ENCODE measurements at regions not wholly inside any gene's neighbourhood (a gene's known extent, or its start where the extent isn't known, plus 50 kb on each side); places are given as distances from the start of the nearest gene placed in this dataset.

DNA sequence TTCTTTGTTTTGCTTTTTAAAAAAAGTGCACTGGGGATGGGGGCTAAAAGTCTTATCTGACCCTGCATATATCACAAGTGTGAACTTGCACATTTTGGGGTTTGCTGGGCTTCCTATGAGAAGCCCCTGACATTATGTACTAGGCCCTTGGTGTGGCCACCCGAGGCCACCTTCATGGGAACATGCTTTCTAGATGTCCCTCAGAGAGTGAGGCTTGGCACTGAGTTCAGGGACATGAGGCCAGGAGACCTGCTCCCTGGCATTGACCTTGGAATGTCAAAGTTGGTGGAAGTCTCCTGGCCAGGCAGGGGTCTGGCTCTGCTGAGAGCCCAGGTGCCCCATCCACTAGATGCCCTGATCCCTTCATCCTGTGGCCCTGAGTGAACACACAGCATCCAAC is 536.2 kb downstream of the TCERG1L start:
- no peaks in the 10 kb centered on the region for H3K4me1 ChIP-seq
- H3K4me3 ChIP-seq, result no peak overlapping the region
- H3K27me3 ChIP-seq, result no peaks in the 10 kb centered on the region
- WGBS, 2 donors, result 88 to 100% methylated on average over 1 of the region's 1 CpG
- no peak overlapping the region for H3K27ac ChIP-seq
- H3K36me3 ChIP-seq, result no peaks in the 10 kb centered on the region
- no peak for ATAC-seq (ENCODE audit: low FRiP score in 2 of 2)
- no peak for DNase-seq
- H3K9me3 ChIP-seq, result no peaks in the 10 kb centered on the region
- TF ChIP-seq, protein P1, sequence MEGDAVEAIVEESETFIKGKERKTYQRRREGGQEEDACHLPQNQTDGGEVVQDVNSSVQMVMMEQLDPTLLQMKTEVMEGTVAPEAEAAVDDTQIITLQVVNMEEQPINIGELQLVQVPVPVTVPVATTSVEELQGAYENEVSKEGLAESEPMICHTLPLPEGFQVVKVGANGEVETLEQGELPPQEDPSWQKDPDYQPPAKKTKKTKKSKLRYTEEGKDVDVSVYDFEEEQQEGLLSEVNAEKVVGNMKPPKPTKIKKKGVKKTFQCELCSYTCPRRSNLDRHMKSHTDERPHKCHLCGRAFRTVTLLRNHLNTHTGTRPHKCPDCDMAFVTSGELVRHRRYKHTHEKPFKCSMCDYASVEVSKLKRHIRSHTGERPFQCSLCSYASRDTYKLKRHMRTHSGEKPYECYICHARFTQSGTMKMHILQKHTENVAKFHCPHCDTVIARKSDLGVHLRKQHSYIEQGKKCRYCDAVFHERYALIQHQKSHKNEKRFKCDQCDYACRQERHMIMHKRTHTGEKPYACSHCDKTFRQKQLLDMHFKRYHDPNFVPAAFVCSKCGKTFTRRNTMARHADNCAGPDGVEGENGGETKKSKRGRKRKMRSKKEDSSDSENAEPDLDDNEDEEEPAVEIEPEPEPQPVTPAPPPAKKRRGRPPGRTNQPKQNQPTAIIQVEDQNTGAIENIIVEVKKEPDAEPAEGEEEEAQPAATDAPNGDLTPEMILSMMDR (IDR thresholded peaks at IDR 0.05), result no peak
- no peak for TF ChIP-seq EP300 (IDR thresholded peaks at IDR 0.05)
- TF ChIP-seq POLR2A (IDR thresholded peaks at IDR 0.05), result no peak
- no peak for TF ChIP-seq POLR2AphosphoS5 (IDR thresholded peaks at IDR 0.05)

DNA sequence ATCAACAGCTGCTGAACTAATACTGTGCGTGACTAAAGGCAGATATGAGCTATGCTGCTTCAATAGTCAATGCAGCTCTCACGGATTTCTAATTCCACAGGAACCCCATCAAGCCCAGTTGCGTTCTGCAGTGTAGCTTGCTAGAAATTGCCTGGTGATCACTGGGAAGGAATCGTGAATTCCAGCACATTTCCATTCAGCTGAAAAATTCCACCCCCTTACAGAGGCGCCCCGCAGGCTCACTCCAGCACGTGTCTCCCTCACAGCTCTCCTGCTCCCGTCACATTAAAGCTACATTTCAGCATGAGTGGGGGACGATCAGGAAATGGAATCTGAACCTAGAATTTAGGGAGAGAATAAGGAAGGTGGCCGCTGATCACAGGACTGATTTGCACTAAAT is 534.8 kb downstream of the TCERG1L start:
- Histone ChIP-seq H3K4me1 (no peaks in the 10 kb centered on the region), H3K4me3 (no peak overlapping the region), H3K9me3 (no peaks in the 10 kb centered on the region), H3K27me3 (no peaks in the 10 kb centered on the region), H3K27ac (no peak overlapping the region), H3K36me3 (no peaks in the 10 kb centered on the region)
- TF ChIP-seq EP300 (IDR thresholded peaks at IDR 0.05) (no peak), POLR2AphosphoS5 (IDR thresholded peaks at IDR 0.05) (no peak), POLR2A (IDR thresholded peaks at IDR 0.05) (no peak)
- TF ChIP-seq, protein P1 (IDR thresholded peaks at IDR 0.05), result no peak
- no peak for DNase-seq
- ATAC-seq (ENCODE audit: low FRiP score in 2 of 2), result no peak
- whole genome bisulfite sequencing, 2 donors, result 65 to 70% methylated on average over 10 of the region's 10 CpGs

DNA sequence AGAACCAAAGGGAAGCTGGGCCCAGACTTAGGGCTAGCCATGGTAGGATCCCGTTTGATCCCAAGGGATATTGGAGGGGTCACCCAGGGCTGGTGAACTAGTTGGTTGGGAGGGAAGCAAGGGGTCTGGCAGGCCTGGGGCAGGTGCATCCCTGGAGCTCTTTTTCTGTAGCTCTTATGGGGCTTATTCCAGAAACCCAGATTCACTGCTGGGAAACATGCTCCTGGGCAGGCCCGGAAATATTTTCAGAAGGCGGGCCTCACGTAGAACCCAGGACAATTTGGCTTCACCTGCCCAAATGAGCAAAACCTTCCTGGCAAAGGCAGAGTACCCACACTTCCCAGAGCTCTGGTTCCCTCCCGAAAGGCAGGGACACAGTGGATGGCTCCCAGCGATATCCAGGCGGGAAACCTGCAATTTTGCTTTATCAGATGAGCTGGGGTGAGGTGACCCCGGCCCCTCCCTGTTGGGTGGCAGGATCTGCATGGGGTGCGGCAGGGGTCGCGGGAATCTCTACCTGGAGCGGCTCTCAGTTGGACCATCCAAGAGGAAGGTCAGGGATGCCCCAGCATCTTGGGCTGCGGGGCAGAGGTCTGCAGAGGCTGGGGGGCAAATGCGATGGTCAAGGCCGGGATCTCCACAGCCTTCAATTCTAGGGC is 533.9 kb downstream of the TCERG1L start:
- no peak for ATAC-seq (ENCODE audit: low FRiP score in 2 of 2)
- Histone ChIP-seq H3K36me3 (no peaks in the 10 kb centered on the region), H3K9me3 (no peaks in the 10 kb centered on the region), H3K4me1 (no peaks in the 10 kb centered on the region), H3K27ac (no peak overlapping the region), H3K4me3 (no peak overlapping the region), H3K27me3 (no peaks in the 10 kb centered on the region)
- 86 to 90% methylated on average over 11 to 15 of the region's 15 CpGs for WGBS, 2 donors
- TF ChIP-seq POLR2A (IDR thresholded peaks at IDR 0.05) (no peak), POLR2AphosphoS5 (IDR thresholded peaks at IDR 0.05) (no peak), EP300 (IDR thresholded peaks at IDR 0.05) (no peak)
- TF ChIP-seq, protein P1 (IDR thresholded peaks at IDR 0.05), result no peak
- no peak for DNase-seq

DNA sequence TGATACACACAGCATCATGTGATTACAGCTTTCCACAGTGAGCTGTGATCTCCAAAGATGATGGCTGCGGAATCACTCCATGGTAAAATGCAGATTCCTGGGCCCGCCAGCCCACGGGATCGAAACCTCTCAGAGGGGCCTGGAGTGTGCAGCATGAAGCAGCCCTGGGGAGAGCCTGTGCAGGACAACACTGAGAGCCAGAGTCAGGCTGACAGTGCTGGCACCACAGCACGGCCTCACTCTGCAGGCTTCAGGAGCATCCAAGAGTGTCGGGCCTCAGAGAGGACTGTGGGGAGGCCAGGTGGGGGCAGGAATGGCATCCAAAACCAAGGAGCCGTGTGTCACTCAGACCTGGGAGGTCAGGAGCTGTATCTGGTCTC is 533.4 kb downstream of the TCERG1L start:
- TF ChIP-seq EP300 (IDR thresholded peaks at IDR 0.05), result no peak
- no peak for TF ChIP-seq POLR2AphosphoS5 (IDR thresholded peaks at IDR 0.05)
- TF ChIP-seq POLR2A (IDR thresholded peaks at IDR 0.05), result no peak
- TF ChIP-seq, protein P1 (IDR thresholded peaks at IDR 0.05), result no peak
- no peak for DNase-seq
- Histone ChIP-seq H3K4me3 (no peak overlapping the region), H3K27ac (no peak overlapping the region), H3K4me1 (no peaks in the 10 kb centered on the region), H3K9me3 (no peaks in the 10 kb centered on the region), H3K27me3 (no peaks in the 10 kb centered on the region), H3K36me3 (no peaks in the 10 kb centered on the region)
- ATAC-seq (ENCODE audit: low FRiP score in 2 of 2), result no peak
- 72 to 87% methylated on average over 6 to 7 of the region's 7 CpGs for WGBS, 2 donors

DNA sequence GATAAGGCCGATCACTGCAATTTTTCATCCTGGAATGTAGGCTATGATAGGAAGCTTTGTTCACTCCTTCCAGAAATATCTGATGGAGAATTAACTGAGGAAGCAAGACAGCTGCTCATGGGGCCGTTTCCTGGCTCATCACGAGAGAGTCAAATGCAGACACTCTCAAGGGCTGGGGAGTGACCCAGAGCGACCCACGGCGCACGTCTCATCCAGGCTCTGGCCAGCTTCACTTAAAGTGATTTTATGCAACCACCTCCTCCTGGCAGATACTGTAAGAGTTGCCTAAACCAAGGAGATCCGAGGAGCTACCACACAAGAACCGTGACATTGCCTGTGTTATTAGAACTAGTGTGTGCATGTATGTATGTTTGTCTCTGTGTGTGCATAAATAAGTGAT is 530.8 kb downstream of the TCERG1L start:
- TF ChIP-seq EP300 (IDR thresholded peaks at IDR 0.05) (no peak), POLR2A (IDR thresholded peaks at IDR 0.05) (no peak), POLR2AphosphoS5 (IDR thresholded peaks at IDR 0.05) (no peak)
- TF ChIP-seq, protein P1 (IDR thresholded peaks at IDR 0.05), result no peak
- DNase-seq (no peak), ATAC-seq (ENCODE audit: low FRiP score in 2 of 2) (no peak)
- Histone ChIP-seq H3K4me3 (no peak overlapping the region), H3K36me3 (no peaks in the 10 kb centered on the region), H3K27ac (no peak overlapping the region), H3K4me1 (no peaks in the 10 kb centered on the region), H3K9me3 (no peaks in the 10 kb centered on the region), H3K27me3 (no peaks in the 10 kb centered on the region)
- 43 to 49% methylated on average over 5 to 9 of the region's 9 CpGs for WGBS, 2 donors
